Gastroesophageal sphincter (tissue), 3 donors: ENCODE measurements at regions not wholly inside any gene's neighbourhood (a gene's known extent, or its start where the extent isn't known, plus 50 kb on each side); places are given as distances from the start of the nearest gene placed in this dataset.

ENCODE experiments used
- EP300 ChIP-seq: sonication (generic); formaldehyde crosslinking; IDR thresholded peaks from one replicate; pipeline ENCODE4 v1.6.1; 2017; ENCODE audit warnings: antibody characterized with exemption, mild to moderate bottlenecking
- POLR2A ChIP-seq, 2 donors: fragments of 450-650 bp; IDR thresholded peaks; one replicate each; pipeline ENCODE4 v1.6.1; 2017; ENCODE audit warnings: antibody characterized with exemption in 2 of 2, mild to moderate bottlenecking in 2 of 2, moderate library complexity in 1 of 2
- POLR2AphosphoS5 ChIP-seq: sonication (generic); formaldehyde crosslinking; IDR thresholded peaks from one replicate; pipeline ENCODE4 v1.6.1; 2017; ENCODE audit warnings: antibody characterized with exemption
- TF ChIP-seq, protein P1 (sequence below), 4 experiments: fragments of 200-600 bp in 2 of 4; fragments of 450-650 bp in 2 of 4; sonication (generic) in 1 of 4; IDR thresholded peaks; one replicate each; pipeline ENCODE4 v1.5.1; 2017 to 2019; ENCODE audit warnings: antibody characterized with exemption in 4 of 4, mild to moderate bottlenecking in 2 of 4, moderate library complexity in 2 of 4

GRCh38 chr1:221867003-221867402 lies 125.1 kb upstream of the DUSP10 start:
- TF ChIP-seq, protein P1, sequence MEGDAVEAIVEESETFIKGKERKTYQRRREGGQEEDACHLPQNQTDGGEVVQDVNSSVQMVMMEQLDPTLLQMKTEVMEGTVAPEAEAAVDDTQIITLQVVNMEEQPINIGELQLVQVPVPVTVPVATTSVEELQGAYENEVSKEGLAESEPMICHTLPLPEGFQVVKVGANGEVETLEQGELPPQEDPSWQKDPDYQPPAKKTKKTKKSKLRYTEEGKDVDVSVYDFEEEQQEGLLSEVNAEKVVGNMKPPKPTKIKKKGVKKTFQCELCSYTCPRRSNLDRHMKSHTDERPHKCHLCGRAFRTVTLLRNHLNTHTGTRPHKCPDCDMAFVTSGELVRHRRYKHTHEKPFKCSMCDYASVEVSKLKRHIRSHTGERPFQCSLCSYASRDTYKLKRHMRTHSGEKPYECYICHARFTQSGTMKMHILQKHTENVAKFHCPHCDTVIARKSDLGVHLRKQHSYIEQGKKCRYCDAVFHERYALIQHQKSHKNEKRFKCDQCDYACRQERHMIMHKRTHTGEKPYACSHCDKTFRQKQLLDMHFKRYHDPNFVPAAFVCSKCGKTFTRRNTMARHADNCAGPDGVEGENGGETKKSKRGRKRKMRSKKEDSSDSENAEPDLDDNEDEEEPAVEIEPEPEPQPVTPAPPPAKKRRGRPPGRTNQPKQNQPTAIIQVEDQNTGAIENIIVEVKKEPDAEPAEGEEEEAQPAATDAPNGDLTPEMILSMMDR (IDR thresholded peaks at IDR 0.05): no peak
- no peak for TF ChIP-seq POLR2A (IDR thresholded peaks at IDR 0.05)
- TF ChIP-seq EP300: no peak
- no peak for TF ChIP-seq POLR2AphosphoS5
